ENCODE measurements at regions not wholly inside any gene's neighbourhood (a gene's known extent, or its start where the extent isn't known, plus 50 kb on each side); places are given as distances from the start of the nearest gene placed in this dataset.

- H3K9me3 ChIP-seq (ENCODE audit: control insufficient read depth, low read length): no peaks in the 10 kb centered on the region
- H3K27me3 ChIP-seq (ENCODE audit: control insufficient read depth, insufficient read depth, low read length): no peaks in the 10 kb centered on the region
- no peaks in the 10 kb centered on the region for H3K36me3 ChIP-seq (ENCODE audit: control insufficient read depth, insufficient read depth, low read length)
- H3K9ac ChIP-seq (ENCODE audit: low read length): no peak overlapping the region
- no peak overlapping the region for H3K4me3 ChIP-seq (ENCODE audit: low read length)
- no peaks in the 10 kb centered on the region for H3K4me1 ChIP-seq (ENCODE audit: control insufficient read depth, insufficient read depth, low read length)
Measured at GRCh38 chr2:156818221-156818620, 382.0 kb downstream of the GPD2 start.

- no peak overlapping the region for H3K9ac ChIP-seq (ENCODE audit: low read length)
- no peak overlapping the region for H3K4me3 ChIP-seq (ENCODE audit: low read length)
- no peaks in the 10 kb centered on the region for H3K4me1 ChIP-seq (ENCODE audit: control insufficient read depth, insufficient read depth, low read length)
- H3K27me3 ChIP-seq (ENCODE audit: control insufficient read depth, insufficient read depth, low read length): no peaks in the 10 kb centered on the region
- no peaks in the 10 kb centered on the region for H3K9me3 ChIP-seq (ENCODE audit: control insufficient read depth, low read length)
- H3K36me3 ChIP-seq (ENCODE audit: control insufficient read depth, insufficient read depth, low read length): no peaks in the 10 kb centered on the region
Measured at GRCh38 chr2:156818944-156819343, 382.8 kb downstream of the GPD2 start.

GRCh38 chr2:156826341-156826933 is 390.3 kb downstream of the GPD2 start:
- H3K36me3 ChIP-seq (ENCODE audit: control insufficient read depth, insufficient read depth, low read length): no peaks in the 10 kb centered on the region

GRCh38 chr2:156834431-156834830 is 398.3 kb downstream of the GPD2 start:
- Histone ChIP-seq H3K9ac (ENCODE audit: low read length) (no peak overlapping the region), H3K9me3 (ENCODE audit: control insufficient read depth, low read length) (no peaks in the 10 kb centered on the region), H3K36me3 (ENCODE audit: control insufficient read depth, insufficient read depth, low read length) (no peaks in the 10 kb centered on the region), H3K4me3 (ENCODE audit: low read length) (no peak overlapping the region), H3K4me1 (ENCODE audit: control insufficient read depth, insufficient read depth, low read length) (no peaks in the 10 kb centered on the region), H3K27me3 (ENCODE audit: control insufficient read depth, insufficient read depth, low read length) (no peaks in the 10 kb centered on the region)

More at GRCh38 chr2:156826341-156826933, 390.3 kb downstream of the GPD2 start:
- H3K4me1 ChIP-seq (ENCODE audit: control insufficient read depth, insufficient read depth, low read length): no peaks in the 10 kb centered on the region
- H3K27me3 ChIP-seq (ENCODE audit: control insufficient read depth, insufficient read depth, low read length): no peaks in the 10 kb centered on the region
- H3K9ac ChIP-seq (ENCODE audit: low read length): no peak overlapping the region
- H3K9me3 ChIP-seq (ENCODE audit: control insufficient read depth, low read length): no peaks in the 10 kb centered on the region
- no peak overlapping the region for H3K4me3 ChIP-seq (ENCODE audit: low read length)

- H3K27me3 ChIP-seq (ENCODE audit: control insufficient read depth, insufficient read depth, low read length): no peaks in the 10 kb centered on the region
- H3K36me3 ChIP-seq (ENCODE audit: control insufficient read depth, insufficient read depth, low read length): no peaks in the 10 kb centered on the region
- no peaks in the 10 kb centered on the region for H3K9me3 ChIP-seq (ENCODE audit: control insufficient read depth, low read length)
- no peak overlapping the region for H3K9ac ChIP-seq (ENCODE audit: low read length)
- H3K4me1 ChIP-seq (ENCODE audit: control insufficient read depth, insufficient read depth, low read length): no peaks in the 10 kb centered on the region
- no peak overlapping the region for H3K4me3 ChIP-seq (ENCODE audit: low read length)
Measured at GRCh38 chr2:156837635-156838370, 401.6 kb downstream of the GPD2 start.

- H3K9ac ChIP-seq (ENCODE audit: low read length): no peak overlapping the region
- no peaks in the 10 kb centered on the region for H3K4me1 ChIP-seq (ENCODE audit: control insufficient read depth, insufficient read depth, low read length)
- no peaks in the 10 kb centered on the region for H3K36me3 ChIP-seq (ENCODE audit: control insufficient read depth, insufficient read depth, low read length)
- no peaks in the 10 kb centered on the region for H3K27me3 ChIP-seq (ENCODE audit: control insufficient read depth, insufficient read depth, low read length)
- no peaks in the 10 kb centered on the region for H3K9me3 ChIP-seq (ENCODE audit: control insufficient read depth, low read length)
- H3K4me3 ChIP-seq (ENCODE audit: low read length): no peak overlapping the region
Measured at GRCh38 chr2:156841321-156841720, 405.1 kb downstream of the GPD2 start.

GRCh38 chr2:156845806-156846558 is 409.8 kb downstream of the GPD2 start:
- no peaks in the 10 kb centered on the region for H3K27me3 ChIP-seq (ENCODE audit: control insufficient read depth, insufficient read depth, low read length)
- no peaks in the 10 kb centered on the region for H3K36me3 ChIP-seq (ENCODE audit: control insufficient read depth, insufficient read depth, low read length)
- H3K4me3 ChIP-seq (ENCODE audit: low read length): no peak overlapping the region
- H3K9me3 ChIP-seq (ENCODE audit: control insufficient read depth, low read length): no peaks in the 10 kb centered on the region
- no peaks in the 10 kb centered on the region for H3K4me1 ChIP-seq (ENCODE audit: control insufficient read depth, insufficient read depth, low read length)
- H3K9ac ChIP-seq (ENCODE audit: low read length): no peak overlapping the region

GRCh38 chr2:156852210-156852609 is 405.3 kb upstream of the GALNT5 start:
- no peak overlapping the region for H3K4me3 ChIP-seq (ENCODE audit: low read length)
- H3K36me3 ChIP-seq (ENCODE audit: control insufficient read depth, insufficient read depth, low read length): no peaks in the 10 kb centered on the region
- no peaks in the 10 kb centered on the region for H3K9me3 ChIP-seq (ENCODE audit: control insufficient read depth, low read length)
- H3K4me1 ChIP-seq (ENCODE audit: control insufficient read depth, insufficient read depth, low read length): no peaks in the 10 kb centered on the region
- H3K9ac ChIP-seq (ENCODE audit: low read length): no peak overlapping the region
- no peaks in the 10 kb centered on the region for H3K27me3 ChIP-seq (ENCODE audit: control insufficient read depth, insufficient read depth, low read length)

GRCh38 chr2:156852681-156853080 is 404.8 kb upstream of the GALNT5 start:
- Histone ChIP-seq H3K27me3 (ENCODE audit: control insufficient read depth, insufficient read depth, low read length) (no peaks in the 10 kb centered on the region), H3K4me1 (ENCODE audit: control insufficient read depth, insufficient read depth, low read length) (no peaks in the 10 kb centered on the region)

GRCh38 chr2:156864325-156864724 is 393.2 kb upstream of the GALNT5 start:
- Histone ChIP-seq H3K9ac (ENCODE audit: low read length) (no peak overlapping the region), H3K9me3 (ENCODE audit: control insufficient read depth, low read length) (no peaks in the 10 kb centered on the region)

More at GRCh38 chr2:156852681-156853080, 404.8 kb upstream of the GALNT5 start:
- Histone ChIP-seq H3K9me3 (ENCODE audit: control insufficient read depth, low read length) (no peaks in the 10 kb centered on the region), H3K36me3 (ENCODE audit: control insufficient read depth, insufficient read depth, low read length) (no peaks in the 10 kb centered on the region), H3K4me3 (ENCODE audit: low read length) (no peak overlapping the region), H3K9ac (ENCODE audit: low read length) (no peak overlapping the region)

GRCh38 chr2:156864753-156865152 is 392.8 kb upstream of the GALNT5 start:
- no peaks in the 10 kb centered on the region for H3K36me3 ChIP-seq (ENCODE audit: control insufficient read depth, insufficient read depth, low read length)
- no peak overlapping the region for H3K9ac ChIP-seq (ENCODE audit: low read length)
- H3K4me3 ChIP-seq (ENCODE audit: low read length): no peak overlapping the region
- no peaks in the 10 kb centered on the region for H3K9me3 ChIP-seq (ENCODE audit: control insufficient read depth, low read length)
- H3K4me1 ChIP-seq (ENCODE audit: control insufficient read depth, insufficient read depth, low read length): no peaks in the 10 kb centered on the region
- H3K27me3 ChIP-seq (ENCODE audit: control insufficient read depth, insufficient read depth, low read length): no peaks in the 10 kb centered on the region

More at GRCh38 chr2:156864325-156864724, 393.2 kb upstream of the GALNT5 start:
- H3K36me3 ChIP-seq (ENCODE audit: control insufficient read depth, insufficient read depth, low read length): no peaks in the 10 kb centered on the region
- no peaks in the 10 kb centered on the region for H3K27me3 ChIP-seq (ENCODE audit: control insufficient read depth, insufficient read depth, low read length)
- no peak overlapping the region for H3K4me3 ChIP-seq (ENCODE audit: low read length)
- no peaks in the 10 kb centered on the region for H3K4me1 ChIP-seq (ENCODE audit: control insufficient read depth, insufficient read depth, low read length)

GRCh38 chr2:156867201-156867600 is 390.3 kb upstream of the GALNT5 start:
- no peaks in the 10 kb centered on the region for H3K36me3 ChIP-seq (ENCODE audit: control insufficient read depth, insufficient read depth, low read length)

More at GRCh38 chr2:156867201-156867600, 390.3 kb upstream of the GALNT5 start:
- Histone ChIP-seq H3K4me1 (ENCODE audit: control insufficient read depth, insufficient read depth, low read length) (no peaks in the 10 kb centered on the region), H3K27me3 (ENCODE audit: control insufficient read depth, insufficient read depth, low read length) (no peaks in the 10 kb centered on the region), H3K9me3 (ENCODE audit: control insufficient read depth, low read length) (no peaks in the 10 kb centered on the region), H3K4me3 (ENCODE audit: low read length) (no peak overlapping the region), H3K9ac (ENCODE audit: low read length) (no peak overlapping the region)
